Effector memory CD8-positive, alpha-beta T cell (primary cell): ENCODE measurements at regions not wholly inside any gene's neighbourhood (a gene's known extent, or its start where the extent isn't known, plus 50 kb on each side); places are given as distances from the start of the nearest gene placed in this dataset.
"Not testable (repeated sequence)": the region's sequence is repeated elsewhere in the genome, so short reads cannot be mapped to it uniquely, and the experiment has no call there.

Experiments
- ATAC-seq: fragments of 150-1000 bp; cut with Tn5 transposase; replicated peaks from 2 replicates; pipeline ENCODE4 v1.10.0; 2021; ENCODE audit warnings: mild to moderate bottlenecking, moderate library complexity
- DNase-seq, 3 experiments: peaks; one replicate each; pipeline ENCODE4 v3.0.0; 2021
- H3K27ac Mint-ChIP-seq, 2 donors: one replicate each; pipeline ENCODE4 v1.8.0; 2022; ENCODE audit warnings: mild to moderate bottlenecking in 2 of 2, mixed read lengths in 2 of 2, moderate library complexity in 2 of 2
- H3K27me3 Mint-ChIP-seq, 2 donors: one replicate each; pipeline ENCODE4 v1.8.0; 2022; ENCODE audit warnings: mixed read lengths in 2 of 2
- H3K36me3 Mint-ChIP-seq: one replicate; pipeline ENCODE4 v1.8.0; 2022; ENCODE audit warnings: mild to moderate bottlenecking, moderate library complexity, mixed read lengths; ENCODE audit not compliant: insufficient read depth
- H3K4me1 Mint-ChIP-seq, 2 donors: one replicate each; pipeline ENCODE4 v1.8.0; 2022; ENCODE audit warnings: low read depth in 2 of 2, mixed read lengths in 2 of 2
- H3K4me3 Mint-ChIP-seq, 2 donors: one replicate each; pipeline ENCODE4 v1.8.0; 2022; ENCODE audit warnings: mild to moderate bottlenecking in 2 of 2, mixed read lengths in 2 of 2, moderate library complexity in 2 of 2
- H3K9me3 Mint-ChIP-seq, 2 donors: one replicate each; pipeline ENCODE4 v1.8.0; 2022; ENCODE audit warnings: mixed read lengths in 2 of 2

GRCh38 chr13:23067129-23067528 is 113.7 kb upstream of the SGCG start:
- no peak for DNase-seq
- Mint-ChIP-seq H3K27ac (no peak overlapping the region), H3K9me3 (no peaks in the 10 kb centered on the region), H3K4me3 (no peak overlapping the region), H3K4me1 (no peaks in the 10 kb centered on the region), H3K27me3 (no peaks in the 10 kb centered on the region), H3K36me3 (no peaks in the 10 kb centered on the region)
- no peak for ATAC-seq

- no peak overlapping the region for H3K27ac Mint-ChIP-seq
Observed at GRCh38 chr13:23069566-23069965, 111.2 kb upstream of the SGCG start.

GRCh38 chr13:23074075-23074828 is 106.5 kb upstream of the SGCG start:
- no peaks in the 10 kb centered on the region for H3K9me3 Mint-ChIP-seq
- no peaks in the 10 kb centered on the region for H3K4me1 Mint-ChIP-seq
- H3K4me3 Mint-ChIP-seq, result no peak overlapping the region
- DNase-seq (no peak), ATAC-seq (no peak)
- no peaks in the 10 kb centered on the region for H3K36me3 Mint-ChIP-seq
- no peak overlapping the region for H3K27ac Mint-ChIP-seq
- no peaks in the 10 kb centered on the region for H3K27me3 Mint-ChIP-seq

More at GRCh38 chr13:23069566-23069965, 111.2 kb upstream of the SGCG start:
- H3K36me3 Mint-ChIP-seq, result no peaks in the 10 kb centered on the region
- no peaks in the 10 kb centered on the region for H3K4me1 Mint-ChIP-seq
- H3K4me3 Mint-ChIP-seq, result no peak overlapping the region
- ATAC-seq (no peak), DNase-seq (no peak)
- no peaks in the 10 kb centered on the region for H3K27me3 Mint-ChIP-seq
- no peaks in the 10 kb centered on the region for H3K9me3 Mint-ChIP-seq

GRCh38 chr13:23081220-23081619 is 99.6 kb upstream of the SGCG start:
- no peak for ATAC-seq
- H3K9me3 Mint-ChIP-seq, result no peaks in the 10 kb centered on the region
- no peak overlapping the region for H3K4me3 Mint-ChIP-seq
- H3K27ac Mint-ChIP-seq, result no peak overlapping the region
- peaks cover 8 to 16% of the 10 kb centered on the region in 2 donors for H3K27me3 Mint-ChIP-seq
- H3K36me3 Mint-ChIP-seq, result no peaks in the 10 kb centered on the region
- DNase-seq, result no peak
- H3K4me1 Mint-ChIP-seq, result no peaks in the 10 kb centered on the region

- H3K4me3 Mint-ChIP-seq, result no peak overlapping the region
- H3K36me3 Mint-ChIP-seq, result no peaks in the 10 kb centered on the region
- H3K27me3 Mint-ChIP-seq, result peaks cover 8 to 16% of the 10 kb centered on the region in 2 donors
- no peaks in the 10 kb centered on the region for H3K4me1 Mint-ChIP-seq
- DNase-seq (no peak), ATAC-seq (no peak)
- H3K9me3 Mint-ChIP-seq, result no peaks in the 10 kb centered on the region
- no peak overlapping the region for H3K27ac Mint-ChIP-seq
Observed at GRCh38 chr13:23081901-23082300, 98.9 kb upstream of the SGCG start.

- Mint-ChIP-seq H3K27ac (no peak overlapping the region), H3K9me3 (no peaks in the 10 kb centered on the region), H3K36me3 (no peaks in the 10 kb centered on the region), H3K4me1 (no peaks in the 10 kb centered on the region), H3K27me3 (peaks cover 9 to 13% of the 10 kb centered on the region in 2 donors), H3K4me3 (no peak overlapping the region)
- no peak for DNase-seq
- ATAC-seq, result no peak
Observed at GRCh38 chr13:23086968-23087623, 93.7 kb upstream of the SGCG start.

- no peak for ATAC-seq
- Mint-ChIP-seq H3K4me3 (no peak overlapping the region), H3K9me3 (no peaks in the 10 kb centered on the region), H3K27ac (no peak overlapping the region), H3K36me3 (no peaks in the 10 kb centered on the region), H3K27me3 (peaks cover 6 to 11% of the 10 kb centered on the region in 2 donors), H3K4me1 (no peaks in the 10 kb centered on the region)
- DNase-seq, result no peak
Observed at GRCh38 chr13:23087880-23088279, 92.9 kb upstream of the SGCG start.

- DNase-seq (no peak), ATAC-seq (no peak)
- Mint-ChIP-seq H3K9me3 (peaks cover 0 to 6% of the 10 kb centered on the region in 2 donors), H3K36me3 (no peaks in the 10 kb centered on the region), H3K27ac (no peak overlapping the region), H3K4me3 (no peak overlapping the region), H3K4me1 (no peaks in the 10 kb centered on the region), H3K27me3 (peaks cover 0 to 26% of the 10 kb centered on the region in 2 donors)
Observed at GRCh38 chr13:23098161-23098907, 82.4 kb upstream of the SGCG start.

GRCh38 chr13:23105051-23105450 is 75.7 kb upstream of the SGCG start:
- DNase-seq (no peak), ATAC-seq (no peak)
- Mint-ChIP-seq H3K27ac (no peak overlapping the region), H3K36me3 (no peaks in the 10 kb centered on the region), H3K4me3 (no peak overlapping the region), H3K27me3 (peaks cover 7 to 48% of the 10 kb centered on the region in 2 donors), H3K9me3 (peaks cover 5 to 6% of the 10 kb centered on the region in 2 donors), H3K4me1 (no peaks in the 10 kb centered on the region)

GRCh38 chr13:23107665-23108064 is 73.1 kb upstream of the SGCG start:
- H3K27ac Mint-ChIP-seq, result no peak overlapping the region
- H3K4me1 Mint-ChIP-seq, result no peaks in the 10 kb centered on the region

GRCh38 chr13:23119131-23119530 is 61.6 kb upstream of the SGCG start:
- ATAC-seq (no peak), DNase-seq (no peak)
- Mint-ChIP-seq H3K4me3 (no peak overlapping the region), H3K27me3 (peaks cover 0 to 17% of the 10 kb centered on the region in 2 donors), H3K36me3 (peaks cover under 1% of the 10 kb centered on the region), H3K27ac (no peak overlapping the region), H3K9me3 (no peaks in the 10 kb centered on the region), H3K4me1 (no peaks in the 10 kb centered on the region)

More at GRCh38 chr13:23107665-23108064, 73.1 kb upstream of the SGCG start:
- Mint-ChIP-seq H3K27me3 (peaks cover 7 to 31% of the 10 kb centered on the region in 2 donors), H3K4me3 (no peak overlapping the region), H3K9me3 (peaks cover 0 to 5% of the 10 kb centered on the region in 2 donors), H3K36me3 (no peaks in the 10 kb centered on the region)
- no peak for ATAC-seq
- no peak for DNase-seq

GRCh38 chr13:23127540-23127939 is 53.2 kb upstream of the SGCG start:
- not testable (repeated sequence) for H3K4me3 Mint-ChIP-seq, H3K4me1 Mint-ChIP-seq, H3K27ac Mint-ChIP-seq, ATAC-seq, H3K9me3 Mint-ChIP-seq, DNase-seq, H3K27me3 Mint-ChIP-seq, H3K36me3 Mint-ChIP-seq

- Mint-ChIP-seq H3K9me3 (peaks cover 0 to 1% of the 10 kb centered on the region in 2 donors), H3K4me3 (no peak overlapping the region), H3K36me3 (peaks cover 2% of the 10 kb centered on the region), H3K27ac (no peak overlapping the region), H3K27me3 (no peaks in the 10 kb centered on the region), H3K4me1 (no peaks in the 10 kb centered on the region)
- ATAC-seq (no peak), DNase-seq (no peak)
Observed at GRCh38 chr13:23129331-23129730, 51.4 kb upstream of the SGCG start.
